ENCODE measurements at regions not wholly inside any gene's neighbourhood (a gene's known extent, or its start where the extent isn't known, plus 50 kb on each side); places are given as distances from the start of the nearest gene placed in this dataset.

- Histone ChIP-seq H3K4me3 (replicated peaks in 1 of 3; ENCODE audit: low read depth in 2 of 3, low read length in 3 of 3) (no peak overlapping the region), H3K36me3 (replicated peaks in 1 of 2; ENCODE audit: control insufficient read depth in 1 of 2, insufficient read depth in 2 of 2, low read length in 2 of 2) (no peaks in the 10 kb centered on the region), H3K9me3 (replicated peaks in 1 of 2; ENCODE audit: control insufficient read depth in 1 of 2, insufficient read depth in 1 of 2, low read length in 2 of 2) (peaks cover 0 to 8% of the 10 kb centered on the region in 2 donors), H3K9ac (ENCODE audit: insufficient read depth, low read length, poor library complexity, severe bottlenecking) (no peak overlapping the region), H3K27me3 (ENCODE audit: control insufficient read depth in 2 of 2, insufficient read depth in 2 of 2, low read length in 2 of 2) (no peaks in the 10 kb centered on the region), H3K4me2 (replicated peaks; ENCODE audit: extremely low read depth, low read length, poor library complexity, severe bottlenecking) (no peak overlapping the region), H4K20me1 (ENCODE audit: insufficient read depth, low read length) (no peaks in the 10 kb centered on the region), H2AFZ (ENCODE audit: insufficient read depth, low read depth, low read length, poor library complexity, severe bottlenecking) (no peak overlapping the region), H3K4me1 (ENCODE audit: control insufficient read depth in 1 of 2, insufficient read depth in 2 of 2, low read length in 2 of 2) (no peaks in the 10 kb centered on the region), H3K27ac (ENCODE audit: low read depth in 1 of 2, low read length in 2 of 2) (no peak overlapping the region), H3K79me2 (ENCODE audit: insufficient read depth, low read length) (no peaks in the 10 kb centered on the region)
- no peak for DNase-seq
- Mint-ChIP-seq H3K36me3 (no peaks in the 10 kb centered on the region), H3K27me3 (ENCODE audit: low read depth in 3 of 3) (peaks cover under 1 to 8% (median 7%) of the 10 kb centered on the region in 3 donors), H3K9me3 (peaks cover 7 to 20% (median 13%) of the 10 kb centered on the region in 7 donors), H3K27ac (no peak overlapping the region), H3K4me1 (no peaks in the 10 kb centered on the region), H3K4me3 (no peak overlapping the region)
- 93% methylated on average over 17 of the region's 23 CpGs for WGBS (ENCODE audit: insufficient coverage)
- no peak for TF ChIP-seq CTCF (IDR thresholded peaks at IDR 0.05)
- intact Hi-C loops (cut with micrococcal nuclease): no loop called here
These were observed 92.2 kb upstream of the ADAMTS2 start for GRCh38 chr5:179437341-179438001.

- no peaks in the 10 kb centered on the region for H3K36me3 ChIP-seq (replicated peaks in 1 of 2; ENCODE audit: control insufficient read depth in 1 of 2, insufficient read depth in 2 of 2, low read length in 2 of 2)
- DNase-seq: no peak
- H4K20me1 ChIP-seq (ENCODE audit: insufficient read depth, low read length): no peaks in the 10 kb centered on the region
- peaks cover 2 to 20% (median 15%) of the 10 kb centered on the region in 7 donors for H3K9me3 Mint-ChIP-seq
- no peaks in the 10 kb centered on the region for H3K4me1 Mint-ChIP-seq
- no peak overlapping the region for H3K9ac ChIP-seq (ENCODE audit: insufficient read depth, low read length, poor library complexity, severe bottlenecking)
- no peak overlapping the region for H3K4me3 ChIP-seq (replicated peaks in 1 of 3; ENCODE audit: low read depth in 2 of 3, low read length in 3 of 3)
- no peak overlapping the region for H3K4me3 Mint-ChIP-seq
- H3K4me2 ChIP-seq (replicated peaks; ENCODE audit: extremely low read depth, low read length, poor library complexity, severe bottlenecking): no peak overlapping the region
- H2AFZ ChIP-seq (ENCODE audit: insufficient read depth, low read depth, low read length, poor library complexity, severe bottlenecking): no peak overlapping the region
- intact Hi-C loops (cut with micrococcal nuclease): no loop called here
- H3K4me1 ChIP-seq (ENCODE audit: control insufficient read depth in 1 of 2, insufficient read depth in 2 of 2, low read length in 2 of 2): no peaks in the 10 kb centered on the region
- no peak overlapping the region for H3K27ac ChIP-seq (ENCODE audit: low read depth in 1 of 2, low read length in 2 of 2)
- H3K9me3 ChIP-seq (replicated peaks in 1 of 2; ENCODE audit: control insufficient read depth in 1 of 2, insufficient read depth in 1 of 2, low read length in 2 of 2): peaks cover 0 to 8% of the 10 kb centered on the region in 2 donors
- no peaks in the 10 kb centered on the region for H3K27me3 ChIP-seq (ENCODE audit: control insufficient read depth in 2 of 2, insufficient read depth in 2 of 2, low read length in 2 of 2)
- no peaks in the 10 kb centered on the region for H3K79me2 ChIP-seq (ENCODE audit: insufficient read depth, low read length)
- H3K36me3 Mint-ChIP-seq: no peaks in the 10 kb centered on the region
- H3K27ac Mint-ChIP-seq: peak overlapping the region in 1 of 7 donors; percentile 52
- peaks cover 0 to 9% (median 4%) of the 10 kb centered on the region in 3 donors for H3K27me3 Mint-ChIP-seq (ENCODE audit: low read depth in 3 of 3)
- no peak for TF ChIP-seq CTCF (IDR thresholded peaks at IDR 0.05)
- 92% methylated on average over 16 of the region's 24 CpGs for WGBS (ENCODE audit: insufficient coverage)
These were observed 91.3 kb upstream of the ADAMTS2 start for GRCh38 chr5:179436321-179437122.

Measured in CD14-positive monocyte (primary cell).